HG02610 (cell line): ENCODE measurements at regions not wholly inside any gene's neighbourhood (a gene's known extent, or its start where the extent isn't known, plus 50 kb on each side); places are given as distances from the start of the nearest gene placed in this dataset.
"Not testable (repeated sequence)": the region's sequence is repeated elsewhere in the genome, so short reads cannot be mapped to it uniquely, and the experiment has no call there.

Source experiments
- ATAC-seq: cut with Tn5 transposase; IDR thresholded peaks from one replicate; pipeline ENCODE4 v1.9.1; 2021; ENCODE audit warnings: mild to moderate bottlenecking, moderate library complexity; ENCODE audit not compliant: unreplicated experiment

- no peak for ATAC-seq
These were observed 245.3 kb downstream of the PARN start for GRCh38 chr16:14384745-14385144.

- ATAC-seq, result not testable (repeated sequence)
These were observed 246.2 kb downstream of the PARN start for GRCh38 chr16:14383844-14384243.

GRCh38 chr16:14378689-14379467 lies 251.2 kb downstream of the PARN start:
- ATAC-seq, result no peak

- ATAC-seq, result no peak
These were observed 251.9 kb downstream of the PARN start for GRCh38 chr16:14378131-14378551.

GRCh38 chr16:14377326-14377725 lies 252.7 kb downstream of the PARN start:
- ATAC-seq, result no peak

GRCh38 chr16:14375132-14375491 lies 254.9 kb downstream of the PARN start:
- no peak for ATAC-seq

GRCh38 chr16:14374451-14375131 lies 255.5 kb downstream of the PARN start:
- no peak for ATAC-seq

GRCh38 chr16:14373896-14374295 lies 256.2 kb downstream of the PARN start:
- no peak for ATAC-seq

- no peak for ATAC-seq
These were observed 256.7 kb downstream of the PARN start for GRCh38 chr16:14373406-14373805.

- ATAC-seq, result no peak
These were observed 257.6 kb downstream of the PARN start for GRCh38 chr16:14372471-14372870.

GRCh38 chr16:14371778-14372431 lies 258.2 kb downstream of the PARN start:
- no peak for ATAC-seq

GRCh38 chr16:14370736-14371234 lies 259.3 kb downstream of the PARN start:
- ATAC-seq, result no peak

- no peak for ATAC-seq
These were observed 260.1 kb downstream of the PARN start for GRCh38 chr16:14369734-14370598.

- no peak for ATAC-seq
These were observed 261.7 kb downstream of the PARN start for GRCh38 chr16:14368399-14368798.

- ATAC-seq, result no peak
These were observed 262.9 kb downstream of the PARN start for GRCh38 chr16:14366974-14367707.

GRCh38 chr16:14366447-14366846 lies 263.6 kb downstream of the PARN start:
- ATAC-seq, result no peak

- ATAC-seq, result no peak
These were observed 264.7 kb downstream of the PARN start for GRCh38 chr16:14365200-14365851.

- no peak for ATAC-seq
These were observed 265.5 kb downstream of the PARN start for GRCh38 chr16:14364386-14365199.

- ATAC-seq, result no peak
These were observed 266.0 kb downstream of the PARN start for GRCh38 chr16:14364112-14364385.
